HEK293 (cell line): ENCODE measurements at regions not wholly inside any gene's neighbourhood (a gene's known extent, or its start where the extent isn't known, plus 50 kb on each side); places are given as distances from the start of the nearest gene placed in this dataset.

Experiments used
- CTCF ChIA-PET: fragments of 350-600 bp; formaldehyde crosslinking; extraction: SDS; loops from one replicate; lab custom pipeline; 2021; ENCODE audit warnings: antibody characterized with exemption; lab: Yijun Ruan, JAX
- POLR2A ChIA-PET: fragments of 300-600 bp; formaldehyde crosslinking; extraction: SDS; loops from one replicate; lab custom pipeline; 2020; ENCODE audit warnings: antibody characterized with exemption, inconsistent platforms; lab: Yijun Ruan, JAX
- H3K27ac ChIP-seq: fragments of 200-500 bp; sonication (Bioruptor generic); 2 replicates; pipeline ENCODE4 v1.5.1; 2014; ENCODE audit warnings: low read depth, low read length, control low read depth, inconsistent platforms; ENCODE audit errors: extremely low read depth
- H3K36me3 ChIP-seq, 2 experiments: fragments of 200-500 bp in 1 of 2; sonication (Bioruptor generic) in 1 of 2; 1 replicate in 1 of 2; 2 replicates in 1 of 2; pipeline ENCODE4 v1.5.1; 2014 to 2017; ENCODE audit warnings: inconsistent platforms in 2 of 2, low read length in 2 of 2; ENCODE audit not compliant: control insufficient read depth in 2 of 2, insufficient read depth in 1 of 2
- H3K4me1 ChIP-seq: fragments of 200-500 bp; sonication (Bioruptor generic); 2 replicates; pipeline ENCODE4 v1.5.1; 2014; ENCODE audit warnings: mild to moderate bottlenecking, low read length, inconsistent platforms; ENCODE audit not compliant: control insufficient read depth, insufficient read depth
- H3K4me3 ChIP-seq: 2 replicates; pipeline ENCODE4 v1.5.1; 2011; ENCODE audit warnings: low read depth, mild to moderate bottlenecking, control low read depth, low read length, moderate library complexity
- H3K9me3 ChIP-seq: fragments of 200-500 bp; sonication (Bioruptor generic); 2 replicates; pipeline ENCODE4 v1.5.1; 2014; ENCODE audit warnings: low read depth, low read length, inconsistent platforms; ENCODE audit not compliant: control insufficient read depth, insufficient read depth
- BCL11B ChIP-seq: fragments of 450-650 bp; formaldehyde crosslinking; IDR thresholded peaks from 2 replicates; pipeline ENCODE4 v1.5.1; 2016; ENCODE audit warnings: low read depth, missing biosample characterization, missing genetic modification characterization
- FEZF1 ChIP-seq: fragments of 450-650 bp; formaldehyde crosslinking; IDR thresholded peaks from 2 replicates; pipeline ENCODE4 v1.5.1; 2016; ENCODE audit warnings: missing biosample characterization, missing genetic modification characterization
- GFI1B ChIP-seq: fragments of 450-650 bp; formaldehyde crosslinking; IDR thresholded peaks from 2 replicates; pipeline ENCODE4 v1.5.1; 2016; ENCODE audit warnings: missing biosample characterization, missing genetic modification characterization
- OVOL3 ChIP-seq: fragments of 450-650 bp; formaldehyde crosslinking; IDR thresholded peaks from 2 replicates; pipeline ENCODE4 v1.5.1; 2016; ENCODE audit warnings: missing biosample characterization, missing genetic modification characterization
- TRIM28 ChIP-seq: IDR thresholded peaks from 2 replicates; pipeline ENCODE4 v1.6.1; 2011; ENCODE audit warnings: low read length, control low read depth, borderline replicate concordance
- TSHZ1 ChIP-seq: fragments of 450-650 bp; formaldehyde crosslinking; IDR thresholded peaks from 2 replicates; pipeline ENCODE4 v1.5.1; 2016; ENCODE audit warnings: missing biosample characterization, missing genetic modification characterization, borderline replicate concordance
- ZBTB48 ChIP-seq: fragments of 450-650 bp; formaldehyde crosslinking; IDR thresholded peaks from 2 replicates; pipeline ENCODE4 v1.5.1; 2016; ENCODE audit warnings: missing biosample characterization, missing genetic modification characterization
- ZBTB8A ChIP-seq: fragments of 450-650 bp; formaldehyde crosslinking; IDR thresholded peaks from 2 replicates; pipeline ENCODE4 v1.5.1; 2016; ENCODE audit warnings: missing biosample characterization, missing genetic modification characterization
- ZFP3 ChIP-seq: fragments of 450-650 bp; formaldehyde crosslinking; IDR thresholded peaks from 2 replicates; pipeline ENCODE4 v1.5.1; 2016; ENCODE audit warnings: low read depth, missing biosample characterization, missing genetic modification characterization
- ZNF10 ChIP-seq: fragments of 450-650 bp; formaldehyde crosslinking; IDR thresholded peaks from 2 replicates; pipeline ENCODE4 v1.5.1; 2017; ENCODE audit warnings: missing biosample characterization, missing genetic modification characterization
- ZNF157 ChIP-seq: fragments of 450-650 bp; formaldehyde crosslinking; IDR thresholded peaks from 2 replicates; pipeline ENCODE4 v1.5.1; 2016; ENCODE audit warnings: missing biosample characterization, missing genetic modification characterization
- ZNF239 ChIP-seq: fragments of 450-650 bp; formaldehyde crosslinking; IDR thresholded peaks from 2 replicates; pipeline ENCODE4 v1.5.1; 2016; ENCODE audit warnings: missing biosample characterization, missing genetic modification characterization
- ZNF280C ChIP-seq: fragments of 450-650 bp; formaldehyde crosslinking; IDR thresholded peaks from 2 replicates; pipeline ENCODE4 v1.5.1; 2016; ENCODE audit warnings: missing biosample characterization, missing genetic modification characterization
- ZNF324 ChIP-seq: fragments of 450-650 bp; formaldehyde crosslinking; IDR thresholded peaks from 2 replicates; pipeline ENCODE4 v1.5.1; 2016; ENCODE audit warnings: missing biosample characterization, missing genetic modification characterization
- ZNF433 ChIP-seq: fragments of 450-650 bp; formaldehyde crosslinking; IDR thresholded peaks from 2 replicates; pipeline ENCODE4 v1.5.1; 2016; ENCODE audit warnings: missing biosample characterization, missing genetic modification characterization, low read depth
- ZNF544 ChIP-seq: fragments of 450-650 bp; formaldehyde crosslinking; IDR thresholded peaks from 2 replicates; pipeline ENCODE4 v1.5.0; 2017; ENCODE audit warnings: missing biosample characterization, missing genetic modification characterization
- ZNF555 ChIP-seq: fragments of 450-650 bp; formaldehyde crosslinking; conservative IDR thresholded peaks from 2 replicates; pipeline ENCODE4 v1.5.1; 2017; ENCODE audit warnings: missing biosample characterization, mild to moderate bottlenecking, missing genetic modification characterization, inconsistent platforms
- ZNF571 ChIP-seq: fragments of 450-650 bp; formaldehyde crosslinking; IDR thresholded peaks from 2 replicates; pipeline ENCODE4 v1.5.0; 2017; ENCODE audit warnings: missing biosample characterization, missing genetic modification characterization
- ZNF621 ChIP-seq: fragments of 450-650 bp; formaldehyde crosslinking; IDR thresholded peaks from 2 replicates; pipeline ENCODE4 v1.5.1; 2017; ENCODE audit warnings: missing biosample characterization, missing genetic modification characterization
- ZNF692 ChIP-seq: fragments of 450-650 bp; formaldehyde crosslinking; IDR thresholded peaks from 2 replicates; pipeline ENCODE4 v1.5.1; 2016; ENCODE audit warnings: missing biosample characterization, missing genetic modification characterization
- ZNF76 ChIP-seq: fragments of 450-650 bp; formaldehyde crosslinking; IDR thresholded peaks from 2 replicates; pipeline ENCODE4; 2016; ENCODE audit warnings: low read depth, missing biosample characterization, missing genetic modification characterization, borderline replicate concordance
- ZNF776 ChIP-seq: fragments of 450-650 bp; formaldehyde crosslinking; IDR thresholded peaks from 2 replicates; pipeline ENCODE4 v1.5.0; 2017; ENCODE audit warnings: missing biosample characterization, missing genetic modification characterization, borderline replicate concordance
- ZNF792 ChIP-seq: fragments of 450-650 bp; formaldehyde crosslinking; IDR thresholded peaks from 2 replicates; pipeline ENCODE4 v1.5.1; 2016; ENCODE audit warnings: missing biosample characterization, missing genetic modification characterization
- TF ChIP-seq, protein P1 (sequence below): fragments of 450-650 bp; formaldehyde crosslinking; IDR thresholded peaks from 2 replicates; pipeline ENCODE4; 2016; ENCODE audit warnings: missing biosample characterization, missing genetic modification characterization
- TF ChIP-seq, protein P2 (sequence below): fragments of 450-650 bp; formaldehyde crosslinking; IDR thresholded peaks from 2 replicates; pipeline ENCODE4 v1.5.1; 2016; ENCODE audit warnings: missing biosample characterization, missing genetic modification characterization
- TF ChIP-seq, protein P3 (sequence below): fragments of 450-650 bp; formaldehyde crosslinking; IDR thresholded peaks from 2 replicates; pipeline ENCODE4 v1.5.1; 2016; ENCODE audit warnings: missing biosample characterization, missing genetic modification characterization

- Histone ChIP-seq H3K4me3 (no peak overlapping the region), H3K36me3 (no peaks in the 10 kb centered on the region), H3K9me3 (no peaks in the 10 kb centered on the region), H3K4me1 (no peaks in the 10 kb centered on the region), H3K27ac (no peak overlapping the region)
- TF ChIP-seq, protein P1, sequence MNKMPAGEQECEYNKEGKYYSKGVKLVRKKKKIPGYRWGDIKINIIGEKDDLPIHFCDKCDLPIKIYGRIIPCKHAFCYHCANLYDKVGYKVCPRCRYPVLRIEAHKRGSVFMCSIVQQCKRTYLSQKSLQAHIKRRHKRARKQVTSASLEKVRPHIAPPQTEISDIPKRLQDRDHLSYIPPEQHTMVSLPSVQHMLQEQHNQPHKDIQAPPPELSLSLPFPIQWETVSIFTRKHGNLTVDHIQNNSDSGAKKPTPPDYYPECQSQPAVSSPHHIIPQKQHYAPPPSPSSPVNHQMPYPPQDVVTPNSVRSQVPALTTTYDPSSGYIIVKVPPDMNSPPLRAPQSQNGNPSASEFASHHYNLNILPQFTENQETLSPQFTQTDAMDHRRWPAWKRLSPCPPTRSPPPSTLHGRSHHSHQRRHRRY (tag by site-specific recombination) = no peak
- TF ChIP-seq ZNF776 (tag by site-specific recombination) (no peak), ZNF76 (tag by site-specific recombination) (no peak), ZBTB48 (tag by site-specific recombination) (no peak), ZNF157 (tag by site-specific recombination) (no peak), ZNF792 (tag by site-specific recombination) (no peak), ZNF10 (tag by site-specific recombination) (no peak), ZFP3 (tag by site-specific recombination) (no peak), OVOL3 (no peak), ZNF324 (tag by site-specific recombination) (no peak), ZNF621 (tag by site-specific recombination) (no peak), BCL11B (tag by site-specific recombination) (no peak), ZNF571 (tag by site-specific recombination) (no peak)
- TF ChIP-seq, protein P2, sequence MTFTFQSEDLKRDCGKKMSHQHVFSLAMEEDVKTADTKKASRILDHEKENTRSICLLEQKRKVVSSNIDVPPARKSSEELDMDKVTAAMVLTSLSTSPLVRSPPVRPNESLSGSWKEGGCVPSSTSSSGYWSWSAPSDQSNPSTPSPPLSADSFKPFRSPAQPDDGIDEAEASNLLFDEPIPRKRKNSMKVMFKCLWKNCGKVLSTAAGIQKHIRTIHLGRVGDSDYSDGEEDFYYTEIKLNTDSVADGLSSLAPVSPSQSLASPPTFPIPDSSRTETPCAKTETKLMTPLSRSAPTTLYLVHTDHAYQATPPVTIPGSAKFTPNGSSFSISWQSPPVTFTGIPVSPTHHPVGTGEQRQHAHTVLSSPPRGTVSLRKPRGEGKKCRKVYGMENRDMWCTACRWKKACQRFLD = no peak
- TF ChIP-seq, protein P3, sequence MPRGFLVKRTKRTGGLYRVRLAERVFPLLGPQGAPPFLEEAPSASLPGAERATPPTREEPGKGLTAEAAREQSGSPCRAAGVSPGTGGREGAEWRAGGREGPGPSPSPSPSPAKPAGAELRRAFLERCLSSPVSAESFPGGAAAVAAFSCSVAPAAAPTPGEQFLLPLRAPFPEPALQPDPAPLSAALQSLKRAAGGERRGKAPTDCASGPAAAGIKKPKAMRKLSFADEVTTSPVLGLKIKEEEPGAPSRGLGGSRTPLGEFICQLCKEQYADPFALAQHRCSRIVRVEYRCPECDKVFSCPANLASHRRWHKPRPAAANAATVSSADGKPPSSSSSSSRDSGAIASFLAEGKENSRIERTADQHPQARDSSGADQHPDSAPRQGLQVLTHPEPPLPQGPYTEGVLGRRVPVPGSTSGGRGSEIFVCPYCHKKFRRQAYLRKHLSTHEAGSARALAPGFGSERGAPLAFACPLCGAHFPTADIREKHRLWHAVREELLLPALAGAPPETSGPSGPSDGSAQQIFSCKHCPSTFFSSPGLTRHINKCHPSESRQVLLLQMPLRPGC (tag by site-specific recombination) = no peak
- CTCF ChIA-PET = interaction anchor here (0.6 kb wide), 1 partner anchor 1265 kb away, joined by 4 read pairs; no protein-coding TSS in a partner anchor
- POLR2A ChIA-PET = no interaction called here
Observed at GRCh38 chr13:76594435-76594834, 291.8 kb downstream of the KCTD12 start.

DNA sequence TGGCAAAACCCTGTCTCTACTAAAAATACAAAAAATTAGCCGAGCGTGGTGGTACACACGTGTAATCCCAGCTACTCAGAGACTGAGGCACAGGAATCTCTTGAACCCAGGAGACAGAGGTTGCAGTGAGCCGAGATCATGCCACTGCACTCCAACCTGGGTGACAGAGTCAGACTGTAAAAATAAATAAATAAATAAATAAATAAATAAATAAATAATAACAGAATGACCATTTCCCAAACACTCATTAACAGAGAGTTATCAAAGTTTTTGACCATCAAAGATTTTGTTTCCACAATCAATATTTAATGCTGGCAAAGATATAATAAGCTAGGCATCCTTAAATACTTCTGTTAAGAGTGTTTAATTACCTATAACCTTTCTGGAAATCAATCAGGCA lies 299.4 kb downstream of the KCTD12 start:
- CTCF ChIA-PET = no interaction called here
- H3K9me3 ChIP-seq = no peaks in the 10 kb centered on the region
- TF ChIP-seq ZBTB8A (tag by site-specific recombination) (peak; percentile 47; the same call in 1 of the 2 replicates), ZNF544 (tag by site-specific recombination) (no peak), ZNF280C (tag by site-specific recombination) (no peak), TRIM28 (no peak), ZNF157 (tag by site-specific recombination) (no peak), ZNF621 (tag by site-specific recombination) (no peak), GFI1B (tag by site-specific recombination) (no peak), ZNF433 (tag by site-specific recombination) (peak; percentile 35; the same call in 1 of the 2 replicates), FEZF1 (tag by site-specific recombination) (no peak), ZNF239 (tag by site-specific recombination) (no peak), TSHZ1 (tag by site-specific recombination) (no peak), ZNF555 (tag by site-specific recombination) (peak; percentile 58), ZNF692 (no peak)

More for the DNA sequence above, 299.4 kb downstream of the KCTD12 start:
- POLR2A ChIA-PET = no interaction called here
- no peak overlapping the region for H3K27ac ChIP-seq
- no peak overlapping the region for H3K4me3 ChIP-seq
- H3K4me1 ChIP-seq = no peaks in the 10 kb centered on the region
- H3K36me3 ChIP-seq = no peaks in the 10 kb centered on the region
